Muscle layer of colon (tissue), 2 donors: ENCODE measurements at regions not wholly inside any gene's neighbourhood (a gene's known extent, or its start where the extent isn't known, plus 50 kb on each side); places are given as distances from the start of the nearest gene placed in this dataset.
"Not testable (repeated sequence)": the region's sequence is repeated elsewhere in the genome, so short reads cannot be mapped to it uniquely, and the experiment has no call there.

Source experiments
- H3K27ac ChIP-seq: one replicate; pipeline ENCODE4 v1.7.0; 2013; ENCODE audit warnings: low read depth, mild to moderate bottlenecking, low read length, moderate library complexity
- H3K27me3 ChIP-seq, 2 donors: one replicate each; pipeline ENCODE4 v1.7.0; 2013; ENCODE audit warnings: low read length in 2 of 2, mild to moderate bottlenecking in 2 of 2; ENCODE audit not compliant: insufficient read depth in 2 of 2, control insufficient read depth in 1 of 2
- H3K36me3 ChIP-seq: one replicate; pipeline ENCODE4 v1.7.0; 2013; ENCODE audit warnings: mild to moderate bottlenecking, low read length; ENCODE audit not compliant: insufficient read depth
- H3K4me1 ChIP-seq: one replicate; pipeline ENCODE4 v1.7.0; 2013; ENCODE audit warnings: mild to moderate bottlenecking, low read length; ENCODE audit not compliant: insufficient read depth
- H3K4me3 ChIP-seq, 2 donors: one replicate each; pipeline ENCODE4 v1.7.0; 2013; ENCODE audit warnings: low read length in 2 of 2, low read depth in 1 of 2, mild to moderate bottlenecking in 1 of 2, moderate library complexity in 1 of 2
- H3K9ac ChIP-seq: one replicate; pipeline ENCODE4 v1.7.0; 2013; ENCODE audit warnings: low read length
- H3K9me3 ChIP-seq: one replicate; pipeline ENCODE4 v1.7.0; 2013; ENCODE audit warnings: mild to moderate bottlenecking, low read length
- donor health status: abdominal sarcoma.
- donor health status: Adenocarcinoma of cecum.

DNA sequence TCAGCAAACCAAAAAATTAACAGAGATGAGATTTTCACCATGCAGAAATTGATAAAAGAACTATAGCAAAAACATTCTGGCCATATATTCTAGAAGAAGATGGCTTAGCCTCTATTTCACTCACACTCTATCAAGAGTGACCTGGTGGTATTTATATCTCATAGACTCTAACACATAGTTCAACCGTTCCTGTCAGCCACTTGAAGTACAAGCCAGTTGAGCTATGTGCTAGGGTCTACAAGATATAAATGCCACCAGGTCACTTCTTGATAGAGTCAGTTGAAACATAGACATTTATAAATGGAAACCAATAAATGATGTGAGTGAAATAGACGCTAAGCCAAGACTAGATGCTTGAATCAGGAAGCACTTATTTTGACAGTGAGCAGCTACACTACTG lies 836.7 kb upstream of the EPHA5 start:
- H3K9ac ChIP-seq = no peak overlapping the region
- no peaks in the 10 kb centered on the region for H3K4me1 ChIP-seq
- H3K27me3 ChIP-seq = no peaks in the 10 kb centered on the region
- H3K27ac ChIP-seq = no peak overlapping the region
- no peaks in the 10 kb centered on the region for H3K36me3 ChIP-seq
- no peak overlapping the region for H3K4me3 ChIP-seq
- no peaks in the 10 kb centered on the region for H3K9me3 ChIP-seq

DNA sequence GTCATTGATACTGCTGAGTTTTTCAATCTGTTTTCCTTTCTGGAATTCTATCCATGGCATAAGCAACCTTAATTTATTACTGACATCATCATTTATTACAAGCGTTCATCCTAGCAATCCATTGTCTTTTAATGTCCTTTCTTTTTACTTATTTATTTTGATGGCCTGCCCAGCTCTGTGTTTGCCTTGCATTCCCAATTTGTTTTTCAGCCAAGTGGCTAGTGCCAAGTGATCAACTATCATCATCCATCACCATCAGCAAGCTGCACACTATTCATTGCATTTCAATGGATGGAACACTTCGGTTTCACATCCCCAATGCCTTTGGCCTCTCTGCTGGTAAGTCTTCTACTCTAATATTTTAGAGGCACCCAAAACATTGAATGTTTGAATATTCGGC lies 831.7 kb upstream of the EPHA5 start:
- no peak overlapping the region for H3K9ac ChIP-seq
- H3K36me3 ChIP-seq = no peaks in the 10 kb centered on the region
- H3K4me3 ChIP-seq = no peak overlapping the region
- no peaks in the 10 kb centered on the region for H3K27me3 ChIP-seq
- H3K9me3 ChIP-seq = no peaks in the 10 kb centered on the region
- no peaks in the 10 kb centered on the region for H3K4me1 ChIP-seq
- no peak overlapping the region for H3K27ac ChIP-seq

- H3K4me1 ChIP-seq = no peaks in the 10 kb centered on the region
- no peaks in the 10 kb centered on the region for H3K27me3 ChIP-seq
- no peaks in the 10 kb centered on the region for H3K9me3 ChIP-seq
- H3K36me3 ChIP-seq = no peaks in the 10 kb centered on the region
- H3K27ac ChIP-seq = no peak overlapping the region
- no peak overlapping the region for H3K9ac ChIP-seq
- H3K4me3 ChIP-seq = no peak overlapping the region
These were observed 820.4 kb upstream of the EPHA5 start for GRCh38 chr4:66490729-66491128.

GRCh38 chr4:66489783-66490452 lies 819.6 kb upstream of the EPHA5 start:
- Histone ChIP-seq H3K4me1 (no peaks in the 10 kb centered on the region), H3K36me3 (no peaks in the 10 kb centered on the region), H3K9ac (no peak overlapping the region), H3K27ac (no peak overlapping the region), H3K27me3 (no peaks in the 10 kb centered on the region), H3K4me3 (no peak overlapping the region), H3K9me3 (no peaks in the 10 kb centered on the region)

- Histone ChIP-seq H3K9me3 (no peaks in the 10 kb centered on the region), H3K27me3 (no peaks in the 10 kb centered on the region), H3K27ac (no peak overlapping the region), H3K36me3 (no peaks in the 10 kb centered on the region), H3K9ac (no peak overlapping the region), H3K4me1 (no peaks in the 10 kb centered on the region), H3K4me3 (no peak overlapping the region)
These were observed 819.1 kb upstream of the EPHA5 start for GRCh38 chr4:66489370-66489769.

DNA sequence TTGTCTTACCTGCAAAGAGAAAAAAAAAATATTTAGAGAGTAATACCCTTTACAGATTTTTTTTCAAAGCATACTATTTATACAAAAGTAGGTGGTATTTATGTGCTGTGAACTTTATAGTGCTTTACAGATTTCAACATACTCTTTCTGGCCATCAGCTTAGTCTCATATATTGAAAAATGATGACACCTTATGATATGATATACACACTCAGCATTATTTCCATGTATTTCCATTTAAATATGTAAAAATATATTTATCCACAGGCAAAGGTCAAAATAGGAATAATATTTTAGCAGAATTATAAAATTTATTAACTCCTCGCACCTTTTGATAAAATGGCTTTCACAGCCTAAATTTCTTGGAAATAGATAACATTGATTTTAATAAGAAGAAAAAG lies 815.8 kb upstream of the EPHA5 start:
- Histone ChIP-seq H3K36me3 (no peaks in the 10 kb centered on the region), H3K4me1 (no peaks in the 10 kb centered on the region)

DNA sequence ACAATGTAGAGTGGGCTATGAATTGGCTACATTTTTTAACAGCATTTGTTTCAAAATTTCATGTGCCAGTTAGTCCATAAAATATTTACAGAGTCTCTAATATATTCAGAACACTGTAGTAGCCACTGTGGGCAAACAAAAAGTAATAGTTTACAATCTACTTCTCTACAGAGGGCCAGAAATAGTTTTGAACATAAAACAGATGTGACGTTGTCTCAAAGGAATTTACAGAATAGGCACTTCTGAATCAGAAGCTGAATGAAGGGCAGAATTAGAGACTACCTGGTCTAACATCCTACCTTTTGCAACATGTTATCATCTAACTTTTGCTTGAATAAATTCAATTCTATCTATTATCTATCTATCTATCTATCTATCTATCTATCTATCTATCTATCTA lies 811.9 kb upstream of the EPHA5 start:
- Histone ChIP-seq H3K27me3 (no peaks in the 10 kb centered on the region), H3K36me3 (no peaks in the 10 kb centered on the region), H3K9ac (no peak overlapping the region), H3K4me3 (no peak overlapping the region), H3K27ac (no peak overlapping the region), H3K4me1 (no peaks in the 10 kb centered on the region), H3K9me3 (no peaks in the 10 kb centered on the region)

More for the DNA sequence above, 815.8 kb upstream of the EPHA5 start:
- Histone ChIP-seq H3K4me3 (no peak overlapping the region), H3K27ac (no peak overlapping the region), H3K9me3 (no peaks in the 10 kb centered on the region), H3K27me3 (no peaks in the 10 kb centered on the region), H3K9ac (no peak overlapping the region)

GRCh38 chr4:66475596-66475995 lies 805.3 kb upstream of the EPHA5 start:
- Histone ChIP-seq H3K4me3 (no peak overlapping the region), H3K9ac (no peak overlapping the region), H3K9me3 (no peaks in the 10 kb centered on the region), H3K27ac (no peak overlapping the region), H3K36me3 (no peaks in the 10 kb centered on the region), H3K27me3 (no peaks in the 10 kb centered on the region), H3K4me1 (no peaks in the 10 kb centered on the region)

DNA sequence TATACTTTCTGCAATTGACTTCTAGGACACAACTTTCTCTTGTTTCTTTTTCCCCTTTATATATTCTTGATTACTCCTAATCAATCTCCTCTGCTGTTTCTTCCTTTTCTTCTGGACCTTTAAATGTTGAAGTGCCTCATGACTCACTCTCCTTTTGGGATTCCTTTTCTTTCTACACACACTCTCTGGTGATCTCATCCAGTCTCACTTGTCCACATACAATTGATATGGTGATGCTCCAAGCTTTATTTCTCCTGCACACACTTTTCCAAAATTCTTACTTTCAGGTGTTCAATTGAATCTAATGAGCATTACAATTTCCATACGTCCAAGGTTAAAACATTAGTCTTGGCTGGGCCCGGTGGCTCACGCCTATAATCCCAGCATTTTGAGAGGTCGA lies 794.8 kb upstream of the EPHA5 start:
- Histone ChIP-seq H3K9ac (no peak overlapping the region), H3K36me3 (no peaks in the 10 kb centered on the region), H3K27me3 (no peaks in the 10 kb centered on the region), H3K27ac (no peak overlapping the region), H3K9me3 (no peaks in the 10 kb centered on the region), H3K4me3 (no peak overlapping the region), H3K4me1 (no peaks in the 10 kb centered on the region)

DNA sequence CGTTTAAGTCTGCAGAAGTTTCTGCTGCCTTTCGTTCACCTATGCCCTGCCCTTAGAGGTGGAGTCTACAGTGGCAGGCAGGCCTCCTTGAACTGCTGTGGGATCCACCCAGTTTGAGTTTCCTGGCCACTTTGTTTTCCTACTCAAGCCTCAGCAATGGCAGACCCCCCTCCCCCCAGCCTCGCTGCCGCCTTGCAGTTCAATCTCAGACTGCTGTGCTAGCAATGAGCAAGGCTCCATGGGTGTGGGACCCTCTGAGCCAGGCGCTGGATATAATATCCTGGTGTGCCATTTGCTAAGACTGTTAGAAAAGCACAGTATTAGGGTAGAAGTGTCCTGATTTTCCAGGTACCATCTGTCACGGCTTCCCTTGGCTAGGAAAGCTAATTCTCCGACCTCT lies 792.6 kb upstream of the EPHA5 start:
- H3K27me3 ChIP-seq, H3K4me3 ChIP-seq, H3K27ac ChIP-seq, H3K9me3 ChIP-seq, H3K9ac ChIP-seq, H3K4me1 ChIP-seq, H3K36me3 ChIP-seq: not testable (repeated sequence)

DNA sequence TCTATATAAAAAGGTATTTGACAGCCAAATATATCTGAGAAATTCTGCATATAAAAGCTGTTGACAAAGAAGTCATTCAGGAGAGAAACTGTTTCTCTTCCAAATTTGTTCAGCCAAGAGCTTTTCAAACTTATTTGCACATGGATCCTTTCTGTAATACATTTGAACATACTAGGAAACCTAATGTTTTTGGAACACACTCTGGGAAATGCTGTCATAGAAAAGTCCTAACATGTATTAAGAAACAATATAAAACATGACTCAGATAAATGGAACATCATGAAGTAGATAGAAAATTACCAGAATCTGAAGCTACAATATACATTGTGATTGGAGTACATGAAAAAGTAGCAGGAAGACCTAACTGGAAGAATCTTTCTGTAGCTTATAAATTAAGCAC lies 781.5 kb upstream of the EPHA5 start:
- H3K4me1 ChIP-seq = no peaks in the 10 kb centered on the region
- H3K9me3 ChIP-seq = no peaks in the 10 kb centered on the region
- H3K9ac ChIP-seq = no peak overlapping the region
- H3K4me3 ChIP-seq = no peak overlapping the region
- no peaks in the 10 kb centered on the region for H3K27me3 ChIP-seq
- no peak overlapping the region for H3K27ac ChIP-seq
- no peaks in the 10 kb centered on the region for H3K36me3 ChIP-seq

DNA sequence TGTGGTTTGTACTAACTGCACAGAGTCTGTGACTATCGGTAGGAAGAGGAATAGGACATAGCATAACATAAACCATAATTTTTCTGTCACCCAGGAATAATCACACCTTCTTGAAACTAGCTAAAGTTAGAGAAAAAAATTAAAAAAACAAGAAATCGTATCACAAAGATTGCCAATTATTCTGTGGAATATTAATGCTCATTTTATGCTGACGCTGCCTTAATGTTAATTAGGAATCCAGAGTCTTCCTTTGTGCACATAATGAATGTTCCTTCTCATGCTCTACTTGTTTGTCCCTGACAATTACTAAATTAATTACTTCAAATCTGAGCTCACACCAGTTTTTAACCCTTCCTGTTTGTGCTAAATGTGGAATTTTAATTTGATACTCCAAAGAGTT lies 772.7 kb upstream of the EPHA5 start:
- no peaks in the 10 kb centered on the region for H3K36me3 ChIP-seq
- no peaks in the 10 kb centered on the region for H3K9me3 ChIP-seq
- H3K4me3 ChIP-seq = no peak overlapping the region
- H3K27ac ChIP-seq = no peak overlapping the region
- H3K9ac ChIP-seq = no peak overlapping the region
- H3K4me1 ChIP-seq = no peaks in the 10 kb centered on the region
- H3K27me3 ChIP-seq = no peaks in the 10 kb centered on the region
